Neural cell (in vitro differentiated cells): ENCODE measurements at regions not wholly inside any gene's neighbourhood (a gene's known extent, or its start where the extent isn't known, plus 50 kb on each side); places are given as distances from the start of the nearest gene placed in this dataset.

Experiments used
- H2AFZ ChIP-seq: fragments of 200-600, 300-800 bp; sonication (generic), shearing (Covaris generic); 2 replicates; pipeline ENCODE4 v1.6.0; 2014; ENCODE audit warnings: low read depth, mild to moderate bottlenecking, antibody characterized with exemption, low read length, moderate library complexity
- H3F3A ChIP-seq: fragments of 200-600 bp; shearing (Covaris generic); 2 replicates; pipeline ENCODE4 v1.6.1; 2016; ENCODE audit warnings: mild to moderate bottlenecking, moderate library complexity, mixed read lengths, antibody characterized with exemption, low read length; ENCODE audit not compliant: insufficient read depth, poor library complexity, severe bottlenecking
- H3K27ac ChIP-seq: fragments of 200-600, 300-800 bp; sonication (generic), shearing (Covaris generic); 2 replicates; pipeline ENCODE4 v1.5.1; 2014; ENCODE audit warnings: mild to moderate bottlenecking, low read length, moderate library complexity
- H3K27me3 ChIP-seq: fragments of 300-800, 200-600 bp; sonication (generic), shearing (Covaris generic); 2 replicates; pipeline ENCODE4 v1.6.0; 2014; ENCODE audit warnings: mild to moderate bottlenecking, low read depth, low read length, moderate library complexity; ENCODE audit not compliant: insufficient read depth
- H3K36me3 ChIP-seq: fragments of 300-800, 200-600 bp; sonication (generic), shearing (Covaris generic); 2 replicates; pipeline ENCODE4 v1.5.1; 2014; ENCODE audit warnings: mild to moderate bottlenecking, antibody characterized with exemption, low read length, moderate library complexity; ENCODE audit not compliant: insufficient read depth
- H3K4me2 ChIP-seq: fragments of 300-800, 200-600 bp; sonication (generic), shearing (Covaris generic); 2 replicates; pipeline ENCODE4 v1.6.0; 2014; ENCODE audit warnings: mild to moderate bottlenecking, low read length
- H3K4me3 ChIP-seq: fragments of 300-800, 200-600 bp; sonication (generic), shearing (Covaris generic); 2 replicates; pipeline ENCODE4 v1.5.1; 2014; ENCODE audit warnings: mild to moderate bottlenecking, low read length, moderate library complexity
- H3K79me2 ChIP-seq: fragments of 200-600 bp; shearing (Covaris generic); replicated peaks from 2 replicates; pipeline ENCODE4 v1.6.0; 2014; ENCODE audit warnings: mild to moderate bottlenecking, low read length, moderate library complexity; ENCODE audit not compliant: insufficient read depth
- H3K9ac ChIP-seq: fragments of 300-800, 200-600 bp; sonication (generic), shearing (Covaris generic); 2 replicates; pipeline ENCODE4 v1.6.1; 2016; ENCODE audit warnings: mild to moderate bottlenecking, low read length, mixed read lengths
- H3K9me2 ChIP-seq: fragments of 200-600 bp; shearing (Covaris generic); 2 replicates; pipeline ENCODE4 v1.6.1; 2016; ENCODE audit warnings: mild to moderate bottlenecking, low read length, mixed read lengths; ENCODE audit not compliant: insufficient read depth
- H3K9me3 ChIP-seq: fragments of 200-600, 300-800 bp; sonication (generic), shearing (Covaris generic); 2 replicates; pipeline ENCODE4 v1.6.1; 2016; ENCODE audit warnings: mild to moderate bottlenecking, mixed run types, low read length, moderate library complexity, mixed read lengths
- H4K20me1 ChIP-seq: fragments of 200-600 bp; shearing (Covaris generic); 2 replicates; pipeline ENCODE4 v1.6.1; 2016; ENCODE audit warnings: mild to moderate bottlenecking, mixed run types; ENCODE audit not compliant: insufficient read depth
- CTCF ChIP-seq: fragments of 450-650 bp; IDR thresholded peaks from 2 replicates; pipeline ENCODE4 v1.5.1; 2014; ENCODE audit warnings: antibody characterized with exemption, mild to moderate bottlenecking, moderate library complexity; ENCODE audit not compliant: poor library complexity, severe bottlenecking
- EP300 ChIP-seq: fragments of 450-650 bp; conservative IDR thresholded peaks from 2 replicates; pipeline ENCODE4 v1.6.1; 2014; ENCODE audit warnings: antibody characterized with exemption, mild to moderate bottlenecking, moderate library complexity; ENCODE audit not compliant: poor library complexity, severe bottlenecking
- EZH2 ChIP-seq: fragments of 200-600, 300-800 bp; shearing (Covaris generic), sonication (generic); IDR thresholded peaks from 2 replicates; pipeline ENCODE4 v1.6.1; 2014; ENCODE audit warnings: antibody characterized with exemption, low read length, borderline replicate concordance, mild to moderate bottlenecking; ENCODE audit not compliant: insufficient read depth, poor library complexity, severe bottlenecking
- MXI1 ChIP-seq: fragments of 450-650 bp; conservative IDR thresholded peaks from 2 replicates; pipeline ENCODE4 v1.6.1; 2014; ENCODE audit warnings: antibody characterized with exemption, mild to moderate bottlenecking; ENCODE audit not compliant: poor library complexity, severe bottlenecking
- POLR2AphosphoS5 ChIP-seq: IDR thresholded peaks from 2 replicates; pipeline ENCODE4 v1.6.1; 2012
- RAD21 ChIP-seq: fragments of 450-650 bp; conservative IDR thresholded peaks from 2 replicates; pipeline ENCODE4 v1.6.1; 2014; ENCODE audit warnings: antibody characterized with exemption, mild to moderate bottlenecking, moderate library complexity
- REST ChIP-seq: IDR thresholded peaks from 2 replicates; pipeline ENCODE4 v1.6.1; 2012; ENCODE audit warnings: borderline replicate concordance
- SMC3 ChIP-seq: fragments of 450-650 bp; conservative IDR thresholded peaks from 2 replicates; pipeline ENCODE4 v1.6.1; 2014; ENCODE audit warnings: antibody characterized with exemption, mild to moderate bottlenecking, moderate library complexity; ENCODE audit not compliant: poor library complexity
- TAF1 ChIP-seq: IDR thresholded peaks from 2 replicates; pipeline ENCODE4 v1.6.1; 2012; ENCODE audit warnings: low read depth

DNA sequence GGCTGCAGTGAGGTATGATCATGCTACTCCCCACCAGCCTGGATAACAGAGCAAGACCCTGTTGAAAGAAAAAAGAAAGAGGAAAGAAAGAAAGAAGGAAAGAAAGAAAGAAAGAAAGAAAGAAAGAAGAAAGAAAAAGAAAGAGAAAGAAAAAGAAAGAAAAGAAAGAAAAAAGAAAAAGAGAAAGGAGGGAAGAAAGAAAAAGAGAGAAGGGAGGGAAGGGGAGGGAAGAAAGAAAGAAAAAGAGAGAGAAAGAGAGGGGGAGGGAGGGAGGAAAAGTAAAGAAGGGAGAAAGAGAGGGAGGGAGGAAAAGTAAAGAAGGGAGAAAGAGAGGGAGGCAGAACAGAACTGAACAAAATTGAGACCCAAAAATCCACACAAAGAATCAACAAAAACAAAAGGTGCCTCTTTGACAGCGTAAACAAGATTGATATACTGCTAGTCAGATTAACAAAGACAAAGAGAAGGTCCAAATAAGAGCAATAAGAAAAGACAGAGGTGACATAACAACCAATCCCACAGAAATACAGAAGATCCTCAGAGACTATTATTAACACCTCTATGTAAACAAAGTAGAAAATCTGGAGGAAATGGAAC is 293.9 kb upstream of the AMIGO2 start:
- Histone ChIP-seq H4K20me1 (no peaks in the 10 kb centered on the region), H3K4me3 (no peak overlapping the region), H3K9me2 (no peaks in the 10 kb centered on the region), H3K27ac (no peak overlapping the region), H3K79me2 (no peaks in the 10 kb centered on the region), H3F3A (no peaks in the 10 kb centered on the region), H3K36me3 (no peaks in the 10 kb centered on the region), H3K4me2 (no peak overlapping the region), H3K27me3 (no peaks in the 10 kb centered on the region), H3K9me3 (no peaks in the 10 kb centered on the region), H2AFZ (no peak overlapping the region), H3K9ac (no peak overlapping the region)
- no peak for TF ChIP-seq EP300
- no peak for TF ChIP-seq CTCF

- Histone ChIP-seq H3K36me3 (no peaks in the 10 kb centered on the region), H3K79me2 (no peaks in the 10 kb centered on the region), H3F3A (no peaks in the 10 kb centered on the region), H3K27me3 (no peaks in the 10 kb centered on the region), H3K9me3 (no peaks in the 10 kb centered on the region), H4K20me1 (no peaks in the 10 kb centered on the region), H2AFZ (no peak overlapping the region), H3K4me3 (no peak overlapping the region), H3K9ac (no peak overlapping the region), H3K9me2 (no peaks in the 10 kb centered on the region), H3K27ac (no peak overlapping the region), H3K4me2 (no peak overlapping the region)
- TF ChIP-seq CTCF (no peak), REST (no peak), EZH2 (no peak), EP300 (no peak)
Observed at GRCh38 chr12:47370421-47370820, 290.7 kb upstream of the AMIGO2 start.

DNA sequence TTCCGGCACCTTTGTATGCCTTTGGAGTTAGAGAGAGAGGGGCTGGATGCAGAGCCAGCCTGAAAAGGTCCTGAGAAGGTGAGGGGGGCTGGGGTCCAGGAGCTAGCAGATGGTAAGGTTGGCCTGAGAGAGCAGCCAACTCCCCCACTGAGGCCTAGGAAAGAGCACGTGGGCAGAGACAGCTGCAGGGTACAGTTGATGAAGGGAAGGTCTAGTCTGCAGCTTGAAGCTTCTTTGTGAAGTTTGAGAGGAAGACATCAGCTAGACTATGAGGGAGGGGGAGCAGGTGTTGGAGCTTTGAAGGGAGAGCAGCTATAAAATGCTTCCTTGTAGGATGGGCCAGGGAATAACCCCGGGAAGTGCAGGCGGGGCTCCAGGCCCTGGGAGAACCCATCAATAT is 289.3 kb upstream of the AMIGO2 start:
- Histone ChIP-seq H4K20me1 (no peaks in the 10 kb centered on the region), H3K27me3 (no peaks in the 10 kb centered on the region), H2AFZ (no peak overlapping the region), H3F3A (no peaks in the 10 kb centered on the region), H3K79me2 (no peaks in the 10 kb centered on the region), H3K4me3 (no peak overlapping the region), H3K9me2 (no peaks in the 10 kb centered on the region), H3K27ac (no peak overlapping the region), H3K36me3 (no peaks in the 10 kb centered on the region), H3K9ac (no peak overlapping the region), H3K4me2 (no peak overlapping the region), H3K9me3 (no peaks in the 10 kb centered on the region)
- TF ChIP-seq CTCF = no peak
- no peak for TF ChIP-seq MXI1
- TF ChIP-seq EZH2 = no peak
- no peak for TF ChIP-seq EP300
- TF ChIP-seq TAF1 = no peak
- no peak for TF ChIP-seq SMC3
- no peak for TF ChIP-seq RAD21
- TF ChIP-seq POLR2AphosphoS5 = no peak
